Mucosa of gallbladder (tissue), 1 donor: ENCODE measurements at regions not wholly inside any gene's neighbourhood (a gene's known extent, or its start where the extent isn't known, plus 50 kb on each side); places are given as distances from the start of the nearest gene placed in this dataset.
"Not testable (repeated sequence)": the region's sequence is repeated elsewhere in the genome, so short reads cannot be mapped to it uniquely, and the experiment has no call there.

ENCODE experiments used
- DNase-seq: peaks from one replicate; pipeline ENCODE4 v3.0.0-alpha.2; 2020; ENCODE audit warnings: low spot score
- donor health status: DM: no; HTN: no; CAD: no.

DNA sequence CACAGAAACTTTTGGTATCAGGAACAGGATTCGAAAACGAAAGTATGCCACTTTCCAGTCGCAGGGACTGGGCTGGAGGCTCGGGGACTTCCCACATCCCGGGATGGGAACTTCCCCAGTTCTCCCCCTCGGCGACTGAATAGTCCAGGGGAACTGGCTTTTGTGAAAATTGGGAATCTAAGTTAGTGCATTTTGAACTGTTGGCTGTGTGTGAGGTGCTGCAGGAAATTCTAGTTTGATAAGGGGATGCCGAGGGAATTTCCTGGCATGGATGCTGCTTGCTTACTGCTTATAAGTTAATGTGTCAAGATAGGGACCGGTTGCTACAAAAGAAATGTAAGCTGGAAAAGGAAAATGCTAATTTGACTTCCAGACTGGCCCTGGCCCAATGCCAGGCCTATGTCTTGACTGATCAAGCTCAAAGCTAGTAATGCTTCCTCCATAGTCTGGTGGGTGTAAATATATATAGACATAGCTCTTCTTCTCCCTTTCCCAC, 73.4 kb upstream of the EIF5 start:
- peak; percentile 45 for DNase-seq

DNA sequence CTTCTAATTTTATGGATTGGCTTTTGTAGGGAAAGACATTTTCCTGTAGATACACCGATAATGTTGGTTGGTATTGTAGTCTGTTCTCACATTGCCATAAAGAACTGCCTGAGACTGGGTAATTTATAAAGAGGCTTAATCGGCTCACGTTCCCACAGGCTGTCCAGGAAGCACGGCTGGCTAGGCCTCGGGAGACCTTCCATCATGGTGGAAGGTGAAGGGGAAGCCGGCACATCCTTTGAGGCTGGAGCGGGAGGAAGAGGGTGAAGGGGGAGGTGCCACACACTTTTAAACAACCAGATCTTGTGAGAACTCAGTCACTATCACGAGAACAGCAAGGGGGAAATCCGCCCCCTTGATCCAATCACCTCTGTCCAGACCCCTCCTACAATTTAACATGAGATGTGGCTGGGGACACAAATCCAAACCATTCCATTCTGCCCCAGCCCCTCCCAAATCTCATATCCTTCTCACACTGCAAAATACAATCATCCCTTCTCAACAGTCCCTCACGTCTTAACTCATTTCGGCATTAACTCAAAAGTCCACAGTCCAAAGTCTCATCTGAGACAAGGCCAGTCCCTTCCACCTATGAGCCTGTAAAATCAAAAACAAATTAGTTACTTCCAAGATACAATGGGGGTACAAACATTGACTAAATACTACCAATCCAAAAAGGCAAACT, 66.7 kb upstream of the EIF5 start:
- no peak for DNase-seq

DNA sequence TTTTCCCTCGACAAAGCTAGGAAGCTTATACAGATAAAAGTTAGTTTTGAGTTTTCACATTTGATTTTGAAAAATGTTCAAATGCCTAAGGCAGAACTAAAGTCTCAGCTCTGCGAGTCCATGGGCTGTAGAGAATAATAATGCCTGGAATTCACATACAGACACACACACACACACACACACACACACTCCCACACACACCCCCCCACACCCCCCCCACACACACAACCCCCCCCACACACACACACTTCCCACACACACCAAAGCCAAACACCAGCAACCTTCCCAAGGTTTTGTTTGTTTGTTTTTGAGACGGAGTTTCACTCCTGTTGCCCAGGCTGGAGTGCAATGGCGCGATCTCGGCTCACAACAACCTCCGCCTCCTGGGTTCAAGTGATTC, 62.8 kb upstream of the EIF5 start:
- no peak for DNase-seq

DNA sequence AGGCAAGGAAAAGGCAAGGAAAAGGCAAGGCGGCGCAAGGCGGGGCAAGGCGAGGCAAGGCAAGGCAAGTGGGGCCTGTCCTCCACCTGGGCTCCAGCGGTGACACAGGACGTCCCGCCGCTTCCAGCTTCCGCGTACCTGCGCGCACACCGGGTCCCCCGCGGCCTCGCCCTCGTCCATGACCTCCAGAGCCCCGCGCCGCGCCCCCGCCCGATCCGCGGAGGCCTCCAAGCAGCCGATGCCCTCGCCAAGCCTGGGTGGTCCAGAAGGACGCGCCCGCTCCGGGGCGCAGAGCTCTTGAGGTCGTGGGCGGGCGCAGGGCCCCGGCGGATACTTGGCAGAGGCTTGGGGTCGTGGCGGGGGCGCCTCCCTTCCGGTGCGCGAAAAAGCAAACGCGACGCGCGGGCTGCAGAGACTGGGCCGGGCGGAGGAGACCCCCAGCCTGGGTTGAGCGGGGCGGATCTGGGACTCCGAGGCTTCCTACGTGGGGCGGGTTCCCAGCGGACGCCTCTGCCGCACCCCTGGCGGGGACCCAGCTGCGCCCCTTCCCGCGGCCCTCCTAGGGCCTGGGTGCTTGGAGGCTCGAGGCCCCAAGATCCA, 60.8 kb upstream of the EIF5 start:
- DNase-seq = peak; percentile 32

DNA sequence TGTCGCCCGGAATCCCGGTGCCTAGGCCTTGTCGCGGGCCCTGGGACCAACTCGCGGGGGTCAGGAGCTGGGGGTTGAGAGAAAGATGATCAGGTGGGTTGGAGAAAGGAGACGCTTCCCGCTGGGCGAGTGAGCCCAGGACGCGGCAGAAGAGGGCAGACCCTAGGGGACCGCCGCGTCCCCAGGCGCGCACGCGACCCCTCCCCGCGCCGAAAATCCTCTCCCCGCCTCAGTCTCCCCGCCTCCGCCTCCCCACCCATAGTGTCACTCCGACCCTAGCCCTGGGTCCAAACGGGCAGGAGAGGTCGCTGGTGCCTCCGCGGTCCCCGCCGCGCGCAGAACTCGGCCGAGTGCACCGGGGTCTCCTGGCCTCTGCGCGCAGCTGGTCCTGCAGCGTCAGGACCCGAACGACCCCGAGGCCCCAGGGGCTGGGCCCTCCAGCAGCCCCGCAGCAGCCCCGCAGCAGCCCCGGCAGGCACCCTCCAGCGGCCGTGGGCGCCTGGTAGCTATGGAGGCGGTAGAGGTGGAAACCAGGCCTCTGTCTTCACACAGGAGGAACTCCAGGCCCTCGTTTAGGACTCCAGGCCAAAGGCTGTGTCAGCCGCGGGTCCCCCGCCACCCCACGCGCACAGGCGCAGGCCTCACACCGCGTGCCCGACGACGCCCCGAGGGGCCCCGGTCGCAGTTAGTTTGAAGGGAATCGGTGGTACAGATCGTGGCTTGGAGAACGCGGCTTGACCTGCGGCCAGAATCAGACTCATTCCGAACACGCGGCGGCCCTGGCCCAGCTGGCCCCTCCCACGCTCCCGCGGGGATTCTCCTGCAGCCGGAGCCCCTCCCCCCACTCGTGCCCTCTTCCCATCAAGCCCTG, 60.1 kb upstream of the EIF5 start:
- no peak for DNase-seq

DNA sequence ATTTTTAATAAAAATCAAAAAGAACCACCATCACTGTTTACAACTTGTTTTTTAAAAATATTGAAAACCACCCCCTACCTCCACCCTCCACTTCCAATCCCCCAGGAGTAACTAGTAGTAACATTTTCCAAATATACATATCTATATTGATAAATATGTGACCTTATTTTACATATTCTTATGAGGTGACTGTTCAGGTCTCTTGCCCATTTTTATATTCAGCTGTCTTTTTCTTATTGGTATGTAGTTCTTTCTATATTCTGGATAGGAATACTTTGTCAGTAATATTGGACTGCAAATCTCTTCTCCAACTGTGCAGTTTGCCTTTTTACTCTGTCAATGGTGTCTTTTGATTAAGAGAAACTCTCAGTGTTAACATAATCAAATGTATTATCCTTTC, 59.0 kb upstream of the EIF5 start:
- no peak for DNase-seq

DNA sequence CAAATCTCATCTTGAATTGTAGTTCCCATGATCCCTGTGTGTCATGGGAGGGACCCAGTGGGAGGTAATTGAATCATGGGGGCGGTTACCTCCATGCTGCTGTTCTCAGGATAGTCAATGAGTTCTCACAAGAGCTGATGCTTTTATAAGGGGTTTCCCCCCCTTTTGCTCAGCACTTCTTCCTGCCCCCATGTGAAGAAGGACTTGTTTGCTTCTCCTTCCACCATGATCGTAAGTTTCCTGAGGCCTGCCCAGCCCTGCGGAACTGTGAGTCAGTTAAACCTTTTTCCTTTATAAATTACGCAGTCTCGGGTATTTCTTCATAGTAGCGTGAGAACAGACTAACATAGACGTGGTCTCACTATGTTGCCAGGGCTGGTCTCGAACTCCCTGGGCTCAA, 56.1 kb upstream of the EIF5 start:
- DNase-seq = no peak

DNA sequence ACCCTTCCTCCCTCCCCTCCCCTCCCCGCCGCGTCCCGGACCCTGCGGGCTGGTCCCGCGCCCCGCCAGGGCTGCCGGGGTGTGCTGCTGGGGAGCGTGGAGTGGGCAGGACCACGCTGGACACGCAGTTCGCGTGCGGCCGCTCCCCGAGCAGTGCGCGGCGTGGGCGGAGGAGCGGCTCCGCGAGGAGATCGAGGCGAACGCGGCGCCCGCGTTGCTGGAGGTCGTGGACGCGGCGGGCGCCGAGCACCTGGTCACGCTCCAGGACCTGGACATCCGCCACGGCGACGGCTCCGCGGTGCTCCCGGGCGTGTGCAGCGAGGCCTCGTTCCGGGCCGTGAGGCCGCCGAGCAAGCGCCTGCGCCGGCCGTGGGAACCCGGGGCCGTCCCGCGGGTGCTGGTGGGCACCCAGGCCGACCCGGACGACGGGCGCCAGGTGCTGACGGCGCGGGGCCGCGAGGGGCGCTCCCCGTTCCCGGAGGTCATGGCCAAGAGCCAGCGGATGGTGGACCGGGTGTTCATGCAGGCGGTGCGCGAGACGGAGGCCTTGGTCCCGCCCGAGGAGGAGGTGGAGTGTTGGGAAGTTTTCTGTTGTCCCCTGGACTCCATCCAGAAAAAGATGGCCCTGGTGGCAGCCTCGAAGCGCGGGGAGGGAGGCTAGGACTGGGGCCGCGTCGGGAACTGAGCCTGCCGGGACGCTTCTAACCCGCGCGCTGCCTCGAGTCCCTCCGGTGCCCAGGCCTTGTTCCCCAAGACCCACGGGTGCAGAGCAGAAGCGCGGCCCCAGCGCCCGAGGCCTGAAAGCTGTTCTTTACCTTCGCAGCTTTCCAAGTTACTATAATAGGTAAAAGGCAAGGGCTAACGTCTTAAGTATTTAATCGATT, 54.7 kb upstream of the EIF5 start:
- no peak for DNase-seq

DNA sequence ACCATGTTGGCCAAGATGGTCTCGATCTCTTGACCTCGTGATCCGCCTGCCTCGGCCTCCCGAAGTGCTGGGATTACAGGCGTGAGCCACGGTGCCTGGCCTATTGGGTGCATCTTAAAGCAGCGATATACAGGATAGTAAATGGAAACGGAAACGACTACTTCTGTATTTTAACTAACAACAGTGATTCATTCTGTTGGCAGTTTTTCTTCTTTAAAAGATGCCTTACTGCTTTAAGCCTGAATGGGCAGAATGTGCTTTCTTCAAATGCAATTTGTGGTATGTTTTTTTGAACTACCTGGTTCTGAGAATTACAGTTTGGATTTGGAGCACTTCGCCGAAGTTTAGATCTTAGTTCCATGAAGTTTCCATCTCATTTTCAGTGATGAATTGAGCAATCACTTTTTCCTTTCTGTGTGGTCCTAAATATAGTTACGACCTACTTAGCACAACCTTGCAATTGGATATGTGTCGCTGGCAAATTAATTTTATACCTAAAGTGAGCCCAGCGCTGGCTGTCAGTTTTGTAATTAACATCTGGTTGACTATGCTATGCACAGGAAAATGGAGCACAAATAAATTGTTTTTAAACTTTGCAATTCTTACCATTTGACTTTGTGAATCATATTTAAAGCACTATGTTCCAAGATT, 53.6 kb upstream of the EIF5 start:
- DNase-seq = no peak

DNA sequence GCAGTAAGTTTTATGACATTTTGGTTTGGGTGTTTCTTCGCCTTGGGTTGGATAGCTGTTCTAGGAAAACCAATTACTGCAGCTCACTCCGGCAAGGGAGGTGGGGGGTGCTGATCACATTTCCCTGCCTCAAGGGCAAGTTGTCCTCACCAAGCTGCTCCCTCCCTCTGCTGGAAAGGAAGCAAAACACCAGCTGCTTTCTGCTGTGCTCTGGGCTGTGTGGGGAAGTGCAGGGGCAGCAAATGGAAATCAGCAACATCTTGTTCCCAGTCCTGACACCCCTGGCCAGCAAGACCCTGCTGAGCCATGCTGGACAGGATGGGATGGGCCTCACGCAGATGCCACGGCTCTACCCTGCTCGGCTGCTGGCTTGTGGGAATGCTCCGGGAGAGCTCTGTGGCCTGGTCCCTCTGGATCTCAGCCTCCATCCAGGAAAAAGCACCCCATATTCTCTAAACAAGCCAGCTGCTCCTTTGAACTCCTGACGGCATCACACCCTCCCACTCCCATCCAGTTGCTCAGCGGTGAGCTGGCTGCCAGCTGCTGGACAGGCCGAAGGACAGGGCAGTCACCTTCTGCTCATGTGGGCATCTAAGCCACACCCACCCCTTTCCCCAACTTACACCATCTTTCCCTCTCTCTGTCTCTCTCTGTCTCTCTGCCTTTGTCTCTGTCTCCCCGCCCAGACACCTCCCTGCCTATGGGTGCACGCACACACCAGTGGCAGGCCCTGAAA, 52.4 kb upstream of the EIF5 start:
- peak; percentile 54 for DNase-seq

DNA sequence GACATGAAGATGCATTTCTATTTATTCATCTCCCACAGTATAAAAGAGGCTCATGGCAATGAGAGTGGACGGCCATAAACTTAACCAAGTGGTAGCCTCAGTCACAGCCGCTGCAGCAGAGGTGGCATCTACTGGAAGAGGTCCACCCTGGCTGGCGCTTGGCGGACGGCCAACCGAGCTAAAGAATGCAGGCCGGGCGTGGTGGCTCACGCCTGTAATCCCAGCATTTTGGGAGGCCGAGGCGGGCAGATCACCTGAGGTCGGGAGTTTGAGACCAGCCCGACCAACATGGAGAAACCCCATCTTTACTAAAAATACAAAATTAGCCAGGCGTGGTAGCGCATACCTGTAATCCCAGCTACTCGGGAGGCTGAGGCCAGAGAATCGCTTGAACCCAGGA, 51.7 kb upstream of the EIF5 start:
- DNase-seq = not testable (repeated sequence)

DNA sequence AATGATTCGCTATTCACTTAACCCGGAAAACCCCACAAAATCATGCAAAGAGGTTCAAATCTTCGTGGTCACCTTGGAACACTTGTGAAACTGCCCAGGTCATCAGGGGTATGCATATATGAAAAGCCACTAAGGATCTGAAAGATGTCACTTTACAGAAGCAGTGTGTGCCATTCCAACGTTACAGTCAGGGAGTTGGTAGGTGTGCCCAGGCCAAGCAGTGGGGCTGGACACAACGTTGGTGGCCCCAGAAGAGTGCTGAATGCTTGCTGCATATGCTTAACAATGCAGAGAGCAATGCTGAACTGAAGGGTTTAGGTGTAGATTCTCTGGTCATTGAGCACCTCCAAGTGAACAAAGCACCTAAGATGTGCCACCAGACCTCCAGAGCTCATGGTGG, 51.1 kb upstream of the EIF5 start:
- no peak for DNase-seq

DNA sequence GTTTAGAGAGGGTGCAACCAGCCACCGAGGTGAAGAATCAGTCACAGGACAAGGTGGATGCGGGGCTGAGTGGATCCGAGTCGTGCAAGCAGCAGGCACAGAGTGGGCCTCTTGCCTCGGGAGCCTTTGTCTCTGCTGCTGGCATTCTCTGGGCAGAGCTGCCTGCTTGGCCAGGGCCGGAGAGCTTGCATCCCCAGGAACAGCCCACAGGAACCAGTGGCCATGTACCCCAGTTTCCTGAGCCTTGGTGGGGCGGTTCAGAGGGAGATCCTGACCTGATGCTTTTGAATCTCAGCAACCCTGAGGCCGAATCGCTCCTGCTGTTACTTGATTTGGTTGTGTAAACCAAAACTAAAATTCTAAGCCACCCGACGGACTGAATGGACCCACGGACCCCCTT, 50.1 kb upstream of the EIF5 start:
- DNase-seq = no peak
